WTC11 (cell line): ENCODE measurements at regions not wholly inside any gene's neighbourhood (a gene's known extent, or its start where the extent isn't known, plus 50 kb on each side); places are given as distances from the start of the nearest gene placed in this dataset.

Experiments used
- ATAC-seq: fragments of 200-7000 bp; cut with Tn5 transposase; 2 replicates; pipeline ENCODE4 v1.10.0; 2021; ENCODE audit warnings: mild to moderate bottlenecking, moderate library complexity
- CTCF ChIA-PET: fragments of 300-600 bp; sonication (Branson Sonifier 250); formaldehyde crosslinking; loops from one replicate; lab custom pipeline; 2021; ENCODE audit warnings: antibody characterized with exemption; lab: Charles Lee
- POLR2A ChIA-PET: fragments of 350-600 bp; sonication (Branson Sonifier 250); formaldehyde crosslinking; loops from one replicate; lab custom pipeline; 2021; ENCODE audit warnings: antibody characterized with exemption; lab: Charles Lee
- DNase-seq: peaks from one replicate; pipeline ENCODE4 v3.0.0; 2021; ENCODE audit warnings: low spot score
- H3K27ac Mint-ChIP-seq: 2 replicates; pipeline ENCODE4 v1.8.0; 2021; ENCODE audit warnings: mixed read lengths
- H3K27me3 Mint-ChIP-seq: 2 replicates; pipeline ENCODE4 v1.8.0; 2021; ENCODE audit warnings: low read depth, mild to moderate bottlenecking, moderate library complexity, mixed read lengths
- H3K36me3 Mint-ChIP-seq: 2 replicates; pipeline ENCODE4 v1.8.0; 2021; ENCODE audit warnings: mixed read lengths
- H3K4me1 Mint-ChIP-seq: 2 replicates; pipeline ENCODE4 v1.8.0; 2022; ENCODE audit warnings: mixed read lengths
- H3K4me3 Mint-ChIP-seq: 2 replicates; pipeline ENCODE4 v1.8.0; 2021; ENCODE audit warnings: mild to moderate bottlenecking, moderate library complexity, mixed read lengths
- H3K9me3 Mint-ChIP-seq: 2 replicates; pipeline ENCODE4 v1.8.0; 2021; ENCODE audit warnings: mixed read lengths
- EMX1 ChIP-seq: fragments of 250-450 bp; sonication (Bioruptor Pico); IDR thresholded peaks from 2 replicates; pipeline ENCODE4 v1.8.0; 2021; ENCODE audit warnings: mild to moderate bottlenecking
- ESRRA ChIP-seq: sonication (generic); formaldehyde crosslinking; IDR thresholded peaks from 2 replicates; pipeline ENCODE4 v1.8.1; 2022; ENCODE audit warnings: mild to moderate bottlenecking, missing genetic modification reagents, borderline replicate concordance
- FOXK1 ChIP-seq: sonication (generic); formaldehyde crosslinking; IDR thresholded peaks from 2 replicates; pipeline ENCODE4 v1.8.0; 2022; ENCODE audit warnings: mild to moderate bottlenecking, moderate library complexity, missing genetic modification reagents
- NFATC4 ChIP-seq: fragments of 250-450 bp; sonication (Bioruptor Pico); IDR thresholded peaks from 2 replicates; pipeline ENCODE4 v1.9.0; 2021; ENCODE audit warnings: mild to moderate bottlenecking
- NR2C2 ChIP-seq: sonication (generic); formaldehyde crosslinking; IDR thresholded peaks from 2 replicates; pipeline ENCODE4 v1.8.0; 2022; ENCODE audit warnings: mild to moderate bottlenecking, missing genetic modification reagents
- SMAD3 ChIP-seq: sonication (generic); formaldehyde crosslinking; IDR thresholded peaks from 2 replicates; pipeline ENCODE4 v1.8.0; 2022; ENCODE audit warnings: missing genetic modification reagents, mild to moderate bottlenecking, borderline replicate concordance
- TEAD1 ChIP-seq: sonication (generic); formaldehyde crosslinking; IDR thresholded peaks from 2 replicates; pipeline ENCODE4 v1.8.0; 2022; ENCODE audit warnings: mild to moderate bottlenecking, missing genetic modification reagents
- ZBTB21 ChIP-seq: sonication (generic); formaldehyde crosslinking; IDR thresholded peaks from 2 replicates; pipeline ENCODE4 v1.8.1; 2023; ENCODE audit warnings: mild to moderate bottlenecking, missing genetic modification reagents, borderline replicate concordance
- ZNF121 ChIP-seq: sonication (generic); formaldehyde crosslinking; IDR thresholded peaks from 2 replicates; pipeline ENCODE4 v1.8.0; 2023; ENCODE audit warnings: missing genetic modification reagents
- ZNF219 ChIP-seq: sonication (generic); formaldehyde crosslinking; IDR thresholded peaks from 2 replicates; pipeline ENCODE4 v1.8.0; 2023; ENCODE audit warnings: missing genetic modification reagents, mild to moderate bottlenecking, borderline replicate concordance
- ZNF263 ChIP-seq: sonication (generic); formaldehyde crosslinking; IDR thresholded peaks from 2 replicates; pipeline ENCODE4 v1.8.1; 2022; ENCODE audit warnings: low read depth, mild to moderate bottlenecking, moderate library complexity, missing genetic modification reagents
- TF ChIP-seq, protein P1 (sequence below): fragments of 250-450 bp; sonication (Bioruptor Pico); IDR thresholded peaks from 2 replicates; pipeline ENCODE4 v1.8.0; 2021; ENCODE audit warnings: mild to moderate bottlenecking
- TF ChIP-seq, protein P2 (sequence below): sonication (generic); formaldehyde crosslinking; IDR thresholded peaks from 2 replicates; pipeline ENCODE4 v1.8.1; 2022; ENCODE audit warnings: mild to moderate bottlenecking, missing genetic modification reagents, moderate library complexity, borderline replicate concordance
- TF ChIP-seq, protein P3 (sequence below): sonication (generic); formaldehyde crosslinking; IDR thresholded peaks from 2 replicates; pipeline ENCODE4 v1.8.1; 2022; ENCODE audit warnings: low read depth, missing genetic modification reagents, borderline replicate concordance
- TF ChIP-seq, protein P4 (sequence below): fragments of 200-600 bp; IDR thresholded peaks from 2 replicates; pipeline ENCODE4 v1.8.0; 2022; ENCODE audit warnings: antibody characterized with exemption
- TF ChIP-seq, protein P5 (sequence below): sonication (generic); formaldehyde crosslinking; IDR thresholded peaks from 2 replicates; pipeline ENCODE4 v1.8.0; 2023; ENCODE audit warnings: missing genetic modification reagents, mild to moderate bottlenecking, borderline replicate concordance
- TF ChIP-seq, protein P6 (sequence below): fragments of 250-450 bp; sonication (Bioruptor Pico); IDR thresholded peaks from 2 replicates; pipeline ENCODE4 v1.9.0; 2021; ENCODE audit warnings: moderate library complexity, mild to moderate bottlenecking, inconsistent platforms, borderline replicate concordance
- TF ChIP-seq, protein P7 (sequence below): sonication (generic); formaldehyde crosslinking; IDR thresholded peaks from 2 replicates; pipeline ENCODE4 v1.8.1; 2023; ENCODE audit warnings: mild to moderate bottlenecking, missing genetic modification reagents
- TF ChIP-seq, protein P8 (sequence below): fragments of 250-450 bp; sonication (Bioruptor Pico); IDR thresholded peaks from 2 replicates; pipeline ENCODE4 v1.9.0; 2021; ENCODE audit warnings: mild to moderate bottlenecking

DNA sequence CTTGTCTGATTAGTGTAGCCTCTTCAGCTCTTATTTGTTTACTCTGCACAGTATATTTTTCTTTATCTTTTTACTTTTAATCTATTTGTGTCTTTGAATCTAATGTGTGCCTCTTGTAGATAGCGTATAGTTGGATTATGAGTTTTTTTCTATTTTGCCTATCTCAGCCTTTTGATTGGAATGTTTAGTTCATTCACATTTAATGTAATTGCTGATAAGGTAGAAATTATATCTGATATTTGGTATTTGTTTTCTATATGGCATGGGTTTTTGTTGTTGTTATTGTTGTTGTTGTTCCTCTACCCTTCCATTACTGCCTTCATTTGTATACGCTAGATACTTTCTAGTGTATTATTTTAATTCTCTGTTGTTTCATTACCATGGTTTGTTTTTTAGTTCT lies 131.7 kb upstream of the GRIK3 start:
- Mint-ChIP-seq H3K9me3 (peaks cover 34% of the 10 kb centered on the region), H3K4me1 (no peaks in the 10 kb centered on the region), H3K27ac (no peak overlapping the region), H3K4me3 (no peak overlapping the region), H3K36me3 (peaks cover 13% of the 10 kb centered on the region; the same call in 1 of the 2 replicates), H3K27me3 (peaks cover 14% of the 10 kb centered on the region)
- TF ChIP-seq, protein P1, sequence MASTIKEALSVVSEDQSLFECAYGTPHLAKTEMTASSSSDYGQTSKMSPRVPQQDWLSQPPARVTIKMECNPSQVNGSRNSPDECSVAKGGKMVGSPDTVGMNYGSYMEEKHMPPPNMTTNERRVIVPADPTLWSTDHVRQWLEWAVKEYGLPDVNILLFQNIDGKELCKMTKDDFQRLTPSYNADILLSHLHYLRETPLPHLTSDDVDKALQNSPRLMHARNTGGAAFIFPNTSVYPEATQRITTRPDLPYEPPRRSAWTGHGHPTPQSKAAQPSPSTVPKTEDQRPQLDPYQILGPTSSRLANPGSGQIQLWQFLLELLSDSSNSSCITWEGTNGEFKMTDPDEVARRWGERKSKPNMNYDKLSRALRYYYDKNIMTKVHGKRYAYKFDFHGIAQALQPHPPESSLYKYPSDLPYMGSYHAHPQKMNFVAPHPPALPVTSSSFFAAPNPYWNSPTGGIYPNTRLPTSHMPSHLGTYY = no peak
- TF ChIP-seq ZNF219 (no peak), TEAD1 (CRISPR knock-in tag) (no peak), ZNF121 (no peak), ESRRA (no peak), SMAD3 (CRISPR knock-in tag) (no peak), NFATC4 (CRISPR knock-in tag) (no peak), ZNF263 (CRISPR knock-in tag) (no peak)
- TF ChIP-seq, protein P2, sequence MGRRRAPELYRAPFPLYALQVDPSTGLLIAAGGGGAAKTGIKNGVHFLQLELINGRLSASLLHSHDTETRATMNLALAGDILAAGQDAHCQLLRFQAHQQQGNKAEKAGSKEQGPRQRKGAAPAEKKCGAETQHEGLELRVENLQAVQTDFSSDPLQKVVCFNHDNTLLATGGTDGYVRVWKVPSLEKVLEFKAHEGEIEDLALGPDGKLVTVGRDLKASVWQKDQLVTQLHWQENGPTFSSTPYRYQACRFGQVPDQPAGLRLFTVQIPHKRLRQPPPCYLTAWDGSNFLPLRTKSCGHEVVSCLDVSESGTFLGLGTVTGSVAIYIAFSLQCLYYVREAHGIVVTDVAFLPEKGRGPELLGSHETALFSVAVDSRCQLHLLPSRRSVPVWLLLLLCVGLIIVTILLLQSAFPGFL = no peak
- TF ChIP-seq, protein P3, sequence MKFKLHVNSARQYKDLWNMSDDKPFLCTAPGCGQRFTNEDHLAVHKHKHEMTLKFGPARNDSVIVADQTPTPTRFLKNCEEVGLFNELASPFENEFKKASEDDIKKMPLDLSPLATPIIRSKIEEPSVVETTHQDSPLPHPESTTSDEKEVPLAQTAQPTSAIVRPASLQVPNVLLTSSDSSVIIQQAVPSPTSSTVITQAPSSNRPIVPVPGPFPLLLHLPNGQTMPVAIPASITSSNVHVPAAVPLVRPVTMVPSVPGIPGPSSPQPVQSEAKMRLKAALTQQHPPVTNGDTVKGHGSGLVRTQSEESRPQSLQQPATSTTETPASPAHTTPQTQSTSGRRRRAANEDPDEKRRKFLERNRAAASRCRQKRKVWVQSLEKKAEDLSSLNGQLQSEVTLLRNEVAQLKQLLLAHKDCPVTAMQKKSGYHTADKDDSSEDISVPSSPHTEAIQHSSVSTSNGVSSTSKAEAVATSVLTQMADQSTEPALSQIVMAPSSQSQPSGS (CRISPR knock-in tag) = no peak
- TF ChIP-seq, protein P4, sequence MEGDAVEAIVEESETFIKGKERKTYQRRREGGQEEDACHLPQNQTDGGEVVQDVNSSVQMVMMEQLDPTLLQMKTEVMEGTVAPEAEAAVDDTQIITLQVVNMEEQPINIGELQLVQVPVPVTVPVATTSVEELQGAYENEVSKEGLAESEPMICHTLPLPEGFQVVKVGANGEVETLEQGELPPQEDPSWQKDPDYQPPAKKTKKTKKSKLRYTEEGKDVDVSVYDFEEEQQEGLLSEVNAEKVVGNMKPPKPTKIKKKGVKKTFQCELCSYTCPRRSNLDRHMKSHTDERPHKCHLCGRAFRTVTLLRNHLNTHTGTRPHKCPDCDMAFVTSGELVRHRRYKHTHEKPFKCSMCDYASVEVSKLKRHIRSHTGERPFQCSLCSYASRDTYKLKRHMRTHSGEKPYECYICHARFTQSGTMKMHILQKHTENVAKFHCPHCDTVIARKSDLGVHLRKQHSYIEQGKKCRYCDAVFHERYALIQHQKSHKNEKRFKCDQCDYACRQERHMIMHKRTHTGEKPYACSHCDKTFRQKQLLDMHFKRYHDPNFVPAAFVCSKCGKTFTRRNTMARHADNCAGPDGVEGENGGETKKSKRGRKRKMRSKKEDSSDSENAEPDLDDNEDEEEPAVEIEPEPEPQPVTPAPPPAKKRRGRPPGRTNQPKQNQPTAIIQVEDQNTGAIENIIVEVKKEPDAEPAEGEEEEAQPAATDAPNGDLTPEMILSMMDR = no peak
- TF ChIP-seq, protein P5, sequence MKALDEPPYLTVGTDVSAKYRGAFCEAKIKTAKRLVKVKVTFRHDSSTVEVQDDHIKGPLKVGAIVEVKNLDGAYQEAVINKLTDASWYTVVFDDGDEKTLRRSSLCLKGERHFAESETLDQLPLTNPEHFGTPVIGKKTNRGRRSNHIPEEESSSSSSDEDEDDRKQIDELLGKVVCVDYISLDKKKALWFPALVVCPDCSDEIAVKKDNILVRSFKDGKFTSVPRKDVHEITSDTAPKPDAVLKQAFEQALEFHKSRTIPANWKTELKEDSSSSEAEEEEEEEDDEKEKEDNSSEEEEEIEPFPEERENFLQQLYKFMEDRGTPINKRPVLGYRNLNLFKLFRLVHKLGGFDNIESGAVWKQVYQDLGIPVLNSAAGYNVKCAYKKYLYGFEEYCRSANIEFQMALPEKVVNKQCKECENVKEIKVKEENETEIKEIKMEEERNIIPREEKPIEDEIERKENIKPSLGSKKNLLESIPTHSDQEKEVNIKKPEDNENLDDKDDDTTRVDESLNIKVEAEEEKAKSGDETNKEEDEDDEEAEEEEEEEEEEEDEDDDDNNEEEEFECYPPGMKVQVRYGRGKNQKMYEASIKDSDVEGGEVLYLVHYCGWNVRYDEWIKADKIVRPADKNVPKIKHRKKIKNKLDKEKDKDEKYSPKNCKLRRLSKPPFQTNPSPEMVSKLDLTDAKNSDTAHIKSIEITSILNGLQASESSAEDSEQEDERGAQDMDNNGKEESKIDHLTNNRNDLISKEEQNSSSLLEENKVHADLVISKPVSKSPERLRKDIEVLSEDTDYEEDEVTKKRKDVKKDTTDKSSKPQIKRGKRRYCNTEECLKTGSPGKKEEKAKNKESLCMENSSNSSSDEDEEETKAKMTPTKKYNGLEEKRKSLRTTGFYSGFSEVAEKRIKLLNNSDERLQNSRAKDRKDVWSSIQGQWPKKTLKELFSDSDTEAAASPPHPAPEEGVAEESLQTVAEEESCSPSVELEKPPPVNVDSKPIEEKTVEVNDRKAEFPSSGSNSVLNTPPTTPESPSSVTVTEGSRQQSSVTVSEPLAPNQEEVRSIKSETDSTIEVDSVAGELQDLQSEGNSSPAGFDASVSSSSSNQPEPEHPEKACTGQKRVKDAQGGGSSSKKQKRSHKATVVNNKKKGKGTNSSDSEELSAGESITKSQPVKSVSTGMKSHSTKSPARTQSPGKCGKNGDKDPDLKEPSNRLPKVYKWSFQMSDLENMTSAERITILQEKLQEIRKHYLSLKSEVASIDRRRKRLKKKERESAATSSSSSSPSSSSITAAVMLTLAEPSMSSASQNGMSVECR (CRISPR knock-in tag) = no peak
- POLR2A ChIA-PET = no interaction called here
- DNase-seq (no peak), ATAC-seq (no peak)
- CTCF ChIA-PET = no interaction called here

DNA sequence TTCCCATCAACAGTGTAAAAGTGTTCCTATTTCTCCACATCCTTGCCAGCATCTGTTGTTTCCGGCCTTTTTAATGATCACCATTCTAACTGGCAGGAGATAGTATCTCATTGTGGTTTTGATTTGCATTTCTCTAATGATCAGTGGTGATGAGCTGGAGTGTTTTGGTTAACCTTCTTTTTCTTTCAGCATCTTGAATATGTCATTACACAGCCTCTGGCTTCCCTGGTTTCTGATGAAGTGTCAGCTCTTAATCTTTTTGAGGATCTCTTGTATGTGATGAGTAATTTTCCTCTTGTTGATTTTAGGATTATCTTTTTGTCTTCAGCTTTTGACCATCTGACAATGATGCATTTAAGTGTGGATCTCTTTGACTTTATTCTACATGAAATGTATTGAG lies 133.2 kb upstream of the GRIK3 start:
- Mint-ChIP-seq H3K4me1 (no peaks in the 10 kb centered on the region), H3K27ac (no peak overlapping the region), H3K27me3 (peaks cover 6% of the 10 kb centered on the region), H3K9me3 (peaks cover 20% of the 10 kb centered on the region), H3K36me3 (0 out of 2 replicates have a peak, but pooled peaks cover 5% of the 10 kb centered on the region), H3K4me3 (no peak overlapping the region)
- no peak for ATAC-seq
- DNase-seq = no peak
- ChIA-PET POLR2A (no interaction called here), CTCF (interaction anchor here (0.6 kb wide), 1 partner anchor 47 kb away, joined by 8 read pairs; no protein-coding TSS in a partner anchor)
- TF ChIP-seq, protein P6, sequence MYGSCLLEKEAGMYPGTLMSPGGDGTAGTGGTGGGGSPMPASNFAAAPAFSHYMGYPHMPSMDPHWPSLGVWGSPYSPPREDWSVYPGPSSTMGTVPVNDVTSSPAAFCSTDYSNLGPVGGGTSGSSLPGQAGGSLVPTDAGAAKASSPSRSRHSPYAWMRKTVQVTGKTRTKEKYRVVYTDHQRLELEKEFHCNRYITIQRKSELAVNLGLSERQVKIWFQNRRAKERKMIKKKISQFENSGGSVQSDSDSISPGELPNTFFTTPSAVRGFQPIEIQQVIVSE (CRISPR knock-in tag) = no peak
- TF ChIP-seq NFATC4 (CRISPR knock-in tag) (no peak), NR2C2 (CRISPR knock-in tag) (no peak), EMX1 (CRISPR knock-in tag) (no peak), FOXK1 (CRISPR knock-in tag) (no peak), ZBTB21 (CRISPR knock-in tag) (no peak), ZNF219 (no peak)
- TF ChIP-seq, protein P2 = no peak
- TF ChIP-seq, protein P7, sequence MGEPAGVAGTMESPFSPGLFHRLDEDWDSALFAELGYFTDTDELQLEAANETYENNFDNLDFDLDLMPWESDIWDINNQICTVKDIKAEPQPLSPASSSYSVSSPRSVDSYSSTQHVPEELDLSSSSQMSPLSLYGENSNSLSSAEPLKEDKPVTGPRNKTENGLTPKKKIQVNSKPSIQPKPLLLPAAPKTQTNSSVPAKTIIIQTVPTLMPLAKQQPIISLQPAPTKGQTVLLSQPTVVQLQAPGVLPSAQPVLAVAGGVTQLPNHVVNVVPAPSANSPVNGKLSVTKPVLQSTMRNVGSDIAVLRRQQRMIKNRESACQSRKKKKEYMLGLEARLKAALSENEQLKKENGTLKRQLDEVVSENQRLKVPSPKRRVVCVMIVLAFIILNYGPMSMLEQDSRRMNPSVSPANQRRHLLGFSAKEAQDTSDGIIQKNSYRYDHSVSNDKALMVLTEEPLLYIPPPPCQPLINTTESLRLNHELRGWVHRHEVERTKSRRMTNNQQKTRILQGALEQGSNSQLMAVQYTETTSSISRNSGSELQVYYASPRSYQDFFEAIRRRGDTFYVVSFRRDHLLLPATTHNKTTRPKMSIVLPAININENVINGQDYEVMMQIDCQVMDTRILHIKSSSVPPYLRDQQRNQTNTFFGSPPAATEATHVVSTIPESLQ (CRISPR knock-in tag) = no peak
- TF ChIP-seq, protein P8, sequence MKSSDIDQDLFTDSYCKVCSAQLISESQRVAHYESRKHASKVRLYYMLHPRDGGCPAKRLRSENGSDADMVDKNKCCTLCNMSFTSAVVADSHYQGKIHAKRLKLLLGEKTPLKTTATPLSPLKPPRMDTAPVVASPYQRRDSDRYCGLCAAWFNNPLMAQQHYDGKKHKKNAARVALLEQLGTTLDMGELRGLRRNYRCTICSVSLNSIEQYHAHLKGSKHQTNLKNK = no peak
